H1 (cell line): ENCODE measurements at regions not wholly inside any gene's neighbourhood (a gene's known extent, or its start where the extent isn't known, plus 50 kb on each side); places are given as distances from the start of the nearest gene placed in this dataset.

Experiments
- CTCF ChIA-PET: fragments of 300-600 bp; sonication (Branson Sonifier 250); formaldehyde crosslinking; loops from one replicate; lab custom pipeline; 2021; ENCODE audit not compliant: partially characterized antibody; lab: Charles Lee
- POLR2A ChIA-PET: fragments of 300-600 bp; sonication (Branson Sonifier 250); formaldehyde crosslinking; loops from one replicate; lab custom pipeline; 2021; ENCODE audit warnings: inconsistent platforms; ENCODE audit not compliant: partially characterized antibody; lab: Charles Lee
- DNase-seq, 2 experiments: peaks; one replicate each; pipeline versions ENCODE4 v3.0.0 to v3.0.0-alpha.2; 2010 to 2022; ENCODE audit warnings: low spot score in 2 of 2, low read depth in 1 of 2, mixed read lengths in 1 of 2
- FAIRE-seq: peaks from 2 replicates; lab custom pipeline; 2011; peaks lifted over from hg19 to GRCh38; lab: Jason Lieb, UNC
- H2AFZ ChIP-seq: 2 replicates; pipeline ENCODE4 v1.8.1; 2012; ENCODE audit warnings: low read length, inconsistent platforms
- H2AK5ac ChIP-seq: 2 replicates; pipeline ENCODE4 v1.6.1; 2013; ENCODE audit warnings: low read depth, low read length
- H2BK120ac ChIP-seq: replicated peaks from 2 replicates; pipeline ENCODE3; 2013; ENCODE audit warnings: low read depth, low read length, inconsistent platforms
- H2BK12ac ChIP-seq: 2 replicates; pipeline ENCODE4 v1.6.1; 2013; ENCODE audit warnings: low read depth, low read length
- H2BK15ac ChIP-seq: 2 replicates; pipeline ENCODE4 v1.6.1; 2013; ENCODE audit warnings: low read length
- H2BK20ac ChIP-seq: 2 replicates; pipeline ENCODE4 v1.6.1; 2013; ENCODE audit warnings: low read length
- H2BK5ac ChIP-seq: 2 replicates; pipeline ENCODE4 v1.6.1; 2013; ENCODE audit warnings: low read depth, low read length
- H3K14ac ChIP-seq: 2 replicates; pipeline ENCODE4 v1.6.1; 2013; ENCODE audit warnings: inconsistent platforms; ENCODE audit not compliant: insufficient read length
- H3K18ac ChIP-seq: 2 replicates; pipeline ENCODE4 v1.6.1; 2013; ENCODE audit warnings: low read length; ENCODE audit errors: extremely low read depth
- H3K23ac ChIP-seq: 2 replicates; pipeline ENCODE4 v1.6.1; 2013; ENCODE audit warnings: inconsistent platforms; ENCODE audit not compliant: insufficient read length
- H3K23me2 ChIP-seq: 2 replicates; pipeline ENCODE4 v1.6.1; 2013; ENCODE audit warnings: low read depth, low read length
- H3K27ac ChIP-seq: 2 replicates; pipeline ENCODE4 v1.6.1; 2011; ENCODE audit warnings: low read depth, low read length, inconsistent platforms
- H3K27me3 ChIP-seq, 4 experiments: replicated peaks in 1 of 4; 1 replicate in 1 of 4; 2 replicates in 3 of 4; pipeline versions ENCODE4 v1.6.1 to v1.8.1; 2011 to 2013; ENCODE audit warnings: low read length in 3 of 4, mild to moderate bottlenecking in 3 of 4, inconsistent platforms in 2 of 4, mixed read lengths in 2 of 4, moderate library complexity in 1 of 4; ENCODE audit not compliant: control insufficient read depth in 3 of 4, insufficient read depth in 3 of 4; ENCODE audit errors: extremely low read depth in 1 of 4
- H3K36me3 ChIP-seq, 4 experiments: 2 replicates each; pipeline versions ENCODE4 v1.6.1 to v1.8.1; 2011 to 2013; ENCODE audit warnings: mild to moderate bottlenecking in 4 of 4, low read length in 3 of 4, moderate library complexity in 2 of 4, control low read depth in 1 of 4, inconsistent platforms in 1 of 4; ENCODE audit not compliant: insufficient read depth in 4 of 4, control insufficient read depth in 2 of 4
- H3K4ac ChIP-seq: replicated peaks from 2 replicates; pipeline ENCODE3; 2013; ENCODE audit warnings: low read length, low read depth, mixed read lengths, inconsistent platforms; ENCODE audit not compliant: insufficient read length
- H3K4me1 ChIP-seq, 4 experiments: replicated peaks in 1 of 4; 1 replicate in 1 of 4; 2 replicates in 3 of 4; pipeline versions ENCODE4 v1.6.1 to v1.8.1; 2011 to 2013; ENCODE audit warnings: low read length in 3 of 4, inconsistent platforms in 2 of 4, mixed read lengths in 1 of 4; ENCODE audit not compliant: insufficient read depth in 4 of 4, control insufficient read depth in 3 of 4
- H3K4me2 ChIP-seq, 2 experiments: 2 replicates each; pipeline versions ENCODE4 v1.6.1 to v1.8.1; 2011 to 2013; ENCODE audit warnings: low read depth in 2 of 2, low read length in 2 of 2, control low read depth in 1 of 2, inconsistent platforms in 1 of 2, mild to moderate bottlenecking in 1 of 2; ENCODE audit not compliant: insufficient read depth in 1 of 2
- H3K4me3 ChIP-seq, 4 experiments: fragments of 200-600, 300-600 bp in 1 of 4; sonication (generic), shearing (Covaris generic), sonication (Bioruptor Twin) in 1 of 4; 2 replicates each; pipeline versions ENCODE4 v1.5.1 to v1.8.1; 2011 to 2016; ENCODE audit warnings: low read length in 4 of 4, low read depth in 3 of 4, control low read depth in 2 of 4, inconsistent platforms in 2 of 4, mild to moderate bottlenecking in 2 of 4, mixed read lengths in 1 of 4, moderate library complexity in 1 of 4; ENCODE audit not compliant: insufficient read depth in 2 of 4; ENCODE audit errors: extremely low read depth in 1 of 4
- H3K56ac ChIP-seq: replicated peaks from 2 replicates; pipeline ENCODE3; 2013; ENCODE audit warnings: low read depth, mild to moderate bottlenecking, mixed read lengths, low read length, inconsistent platforms; ENCODE audit not compliant: insufficient read length
- H3K79me1 ChIP-seq: 2 replicates; pipeline ENCODE4 v1.6.1; 2013; ENCODE audit warnings: low read depth, low read length, control low read depth
- H3K79me2 ChIP-seq, 2 experiments: 2 replicates each; pipeline versions ENCODE4 v1.6.1 to v1.8.1; 2012 to 2013; ENCODE audit warnings: low read length in 2 of 2, mild to moderate bottlenecking in 2 of 2, inconsistent platforms in 1 of 2; ENCODE audit not compliant: insufficient read depth in 2 of 2, control insufficient read depth in 1 of 2
- H3K9ac ChIP-seq, 4 experiments: replicated peaks in 1 of 4; 1 replicate in 1 of 4; 2 replicates in 3 of 4; pipeline versions ENCODE4 v1.6.1 to v1.8.1; 2011 to 2013; ENCODE audit warnings: low read depth in 3 of 4, low read length in 3 of 4, control low read depth in 2 of 4, mild to moderate bottlenecking in 2 of 4, moderate library complexity in 2 of 4, inconsistent platforms in 1 of 4; ENCODE audit errors: extremely low read depth in 1 of 4
- H3K9me3 ChIP-seq, 2 experiments: 2 replicates each; pipeline versions ENCODE4 v1.6.1 to v1.8.1; 2012 to 2013; ENCODE audit warnings: mild to moderate bottlenecking in 2 of 2, moderate library complexity in 2 of 2, control low read depth in 1 of 2, inconsistent platforms in 1 of 2, low read depth in 1 of 2, low read length in 1 of 2, mixed read lengths in 1 of 2; ENCODE audit not compliant: insufficient read depth in 2 of 2
- H4K20me1 ChIP-seq, 2 experiments: replicated peaks in 1 of 2; 2 replicates each; pipeline versions ENCODE3 to v1.8.1; 2011 to 2013; ENCODE audit warnings: inconsistent platforms in 2 of 2, low read length in 2 of 2, mild to moderate bottlenecking in 1 of 2; ENCODE audit not compliant: insufficient read depth in 2 of 2, control insufficient read depth in 1 of 2
- H4K5ac ChIP-seq: 2 replicates; pipeline ENCODE4 v1.6.1; 2013; ENCODE audit warnings: low read length, low read depth, mixed read lengths, inconsistent platforms; ENCODE audit not compliant: insufficient read length
- H4K8ac ChIP-seq: 2 replicates; pipeline ENCODE4 v1.8.0; 2013; ENCODE audit warnings: mild to moderate bottlenecking, moderate library complexity, low read length, inconsistent platforms; ENCODE audit not compliant: insufficient read depth; ENCODE audit errors: extremely low read depth
- H4K91ac ChIP-seq: replicated peaks from 2 replicates; pipeline ENCODE3; 2013; ENCODE audit warnings: low read length, mixed read lengths, inconsistent platforms; ENCODE audit not compliant: insufficient read length
- ASH2L ChIP-seq: fragments of 200-600, 300-600 bp; sonication (generic); IDR thresholded peaks from one replicate; pipeline ENCODE4 v1.7.1; 2017; ENCODE audit warnings: low read length
- KDM4A ChIP-seq: IDR thresholded peaks from one replicate; pipeline ENCODE4 v1.7.1; 2012; ENCODE audit warnings: low read depth, mild to moderate bottlenecking, moderate library complexity, low read length, inconsistent platforms; ENCODE audit not compliant: severe bottlenecking
- MAFK ChIP-seq: IDR thresholded peaks from 2 replicates; pipeline ENCODE4 v1.6.1; 2012; ENCODE audit warnings: low read depth, mild to moderate bottlenecking, improper control_type of control experiment, low read length
- NRF1 ChIP-seq: IDR thresholded peaks from 2 replicates; pipeline ENCODE4 v1.6.1; 2011; ENCODE audit warnings: mild to moderate bottlenecking, low read depth, low read length, improper control_type of control experiment
- POLR2AphosphoS5 ChIP-seq: IDR thresholded peaks from 2 replicates; pipeline ENCODE4 v1.6.1; 2011; ENCODE audit warnings: low read depth, low read length
- POU5F1 ChIP-seq: IDR thresholded peaks from 2 replicates; pipeline ENCODE4 v1.6.1; 2011; ENCODE audit warnings: low read depth, mild to moderate bottlenecking, low read length, moderate library complexity
- SIN3A ChIP-seq, 2 experiments: IDR thresholded peaks in 1 of 2; conservative IDR thresholded peaks in 1 of 2; 2 replicates each; pipeline ENCODE4 v1.6.1; 2011 to 2012; ENCODE audit warnings: low read length in 2 of 2, improper control_type of control experiment in 1 of 2, low read depth in 1 of 2, mild to moderate bottlenecking in 1 of 2
- SIRT6 ChIP-seq: IDR thresholded peaks from one replicate; pipeline ENCODE4 v1.7.1; 2012; ENCODE audit warnings: low read length, inconsistent platforms
- SIX5 ChIP-seq: IDR thresholded peaks from 2 replicates; pipeline ENCODE4 v1.6.1; 2011; ENCODE audit warnings: mild to moderate bottlenecking, low read depth, low read length
- SP1 ChIP-seq: IDR thresholded peaks from 2 replicates; pipeline ENCODE4 v1.6.1; 2011; ENCODE audit warnings: low read depth, low read length
- SP2 ChIP-seq: IDR thresholded peaks from 2 replicates; pipeline ENCODE4 v1.6.1; 2012; ENCODE audit warnings: mild to moderate bottlenecking, low read length, inconsistent platforms
- SRF ChIP-seq: IDR thresholded peaks from 2 replicates; pipeline ENCODE4 v1.6.1; 2011; ENCODE audit warnings: mild to moderate bottlenecking, low read depth, low read length, moderate library complexity
- TAF7 ChIP-seq: optimal IDR thresholded peaks from 2 replicates; pipeline ENCODE3; 2011; ENCODE audit warnings: low read depth, mild to moderate bottlenecking, inconsistent platforms, low read length, moderate library complexity, borderline replicate concordance
- WGBS, 2 experiments: shearing (Covaris generic) in 1 of 2; methylation state at CpG; one replicate each; pipeline versions ENCODE4 v1.1.6 to v1.1.7; 2013 to 2015; ENCODE audit warnings: low lambda C conversion rate in 2 of 2, mixed read lengths in 2 of 2, inconsistent platforms in 1 of 2, low coverage in 1 of 2, missing lambda C conversion rate in 1 of 2; ENCODE audit not compliant: insufficient replicate concordance in 2 of 2, insufficient coverage in 1 of 2, insufficient read length in 1 of 2; ENCODE audit errors: extremely low coverage in 1 of 2, missing lambda C conversion rate in 1 of 2; 5-methylcytosine and 5-hydroxymethylcytosine counted together

- H3K56ac ChIP-seq = no peak overlapping the region
- H3K27ac ChIP-seq = no peak overlapping the region
- DNase-seq = no peak
- no peak overlapping the region for H4K91ac ChIP-seq
- no peak overlapping the region for H2BK120ac ChIP-seq
- POLR2A ChIA-PET = no interaction called here
- H3K9ac ChIP-seq = no peak overlapping the region
- no peak overlapping the region for H4K8ac ChIP-seq
- no peak overlapping the region for H2BK15ac ChIP-seq
- 79% methylated on average over 11 of the region's 11 CpGs; no CpG with 5 or more reads in 1 of the 2 experiments for WGBS, 2 experiments
- H3K9me3 ChIP-seq = no peaks in the 10 kb centered on the region
- H2BK20ac ChIP-seq = no peak overlapping the region
- TF ChIP-seq MAFK = no peak
- TF ChIP-seq SIRT6 = no peak
- no peak for TF ChIP-seq POU5F1
- TF ChIP-seq SP2 = no peak
- no peak for TF ChIP-seq ASH2L
- no peak for TF ChIP-seq SIN3A (conservative IDR thresholded peaks at IDR 0.05 in 1 of 2, IDR thresholded peaks at IDR 0.05 in 1 of 2; ENCODE audit: low read depth in 1 of 2, low read length in 2 of 2)
- TF ChIP-seq KDM4A = no peak
- no peak for TF ChIP-seq NRF1
- TF ChIP-seq SRF = no peak
- no peak for TF ChIP-seq TAF7
- no peak for TF ChIP-seq POLR2AphosphoS5
- TF ChIP-seq SP1 = no peak
- TF ChIP-seq SIX5 = no peak
- TF ChIP-seq, all 59 proteins: peak for 0
- no peaks in the 10 kb centered on the region for H3K27me3 ChIP-seq
- H2BK5ac ChIP-seq = no peak overlapping the region
- CTCF ChIA-PET = interaction anchor here (0.9 to 4.3 kb wide), 9 partner anchors 8 to 370 kb away, joined by 3 to 26 read pairs (median 5); no protein-coding TSS in a partner anchor
- no peak overlapping the region for H3K4me2 ChIP-seq
- peak overlapping the region; percentile 62 for H2AFZ ChIP-seq
- H3K18ac ChIP-seq = no peak overlapping the region
- no peaks in the 10 kb centered on the region for H4K20me1 ChIP-seq
- H3K4ac ChIP-seq = no peak overlapping the region
- no peak overlapping the region for H3K23ac ChIP-seq
- H2AK5ac ChIP-seq = no peak overlapping the region
- no peak overlapping the region for H4K5ac ChIP-seq
- FAIRE-seq = no peak
- no peaks in the 10 kb centered on the region for H3K23me2 ChIP-seq
- no peaks in the 10 kb centered on the region for H3K79me1 ChIP-seq
- H3K79me2 ChIP-seq = no peaks in the 10 kb centered on the region
- H3K14ac ChIP-seq = no peak overlapping the region
- H3K4me3 ChIP-seq = no peak overlapping the region
- no peaks in the 10 kb centered on the region for H3K36me3 ChIP-seq
- no peak overlapping the region for H2BK12ac ChIP-seq
- no peaks in the 10 kb centered on the region for H3K4me1 ChIP-seq
Measured at GRCh38 chr2:19738707-19739106, 163.1 kb downstream of the TTC32 start.
